Activated CD8-positive, alpha-beta T cell treated with anti-CD3 and anti-CD28 coated beads for 36 hours (primary cell): ENCODE measurements at regions not wholly inside any gene's neighbourhood (a gene's known extent, or its start where the extent isn't known, plus 50 kb on each side); places are given as distances from the start of the nearest gene placed in this dataset.

ENCODE experiments used
- ATAC-seq: fragments of 200-7000 bp; cut with Tn5 transposase; one replicate; pipeline ENCODE4 v1.10.0; 2021; ENCODE audit warnings: mild to moderate bottlenecking, moderate library complexity
- CTCF ChIA-PET: fragments of 350-600 bp; sonication (Branson Sonifier 250); formaldehyde crosslinking; loops from one replicate; lab custom pipeline; 2021; ENCODE audit warnings: antibody characterized with exemption; lab: Charles Lee
- POLR2A ChIA-PET: fragments of 350-600 bp; sonication (Branson Sonifier 250); formaldehyde crosslinking; loops from one replicate; lab custom pipeline; 2021; ENCODE audit warnings: antibody characterized with exemption; lab: Charles Lee
- DNase-seq: peaks from one replicate; pipeline ENCODE4 v3.0.0-alpha.2; 2020
- H3K27ac Mint-ChIP-seq: one replicate; pipeline ENCODE4 v1.8.0; 2021; ENCODE audit warnings: mild to moderate bottlenecking, mixed read lengths
- H3K27me3 Mint-ChIP-seq: one replicate; pipeline ENCODE4 v1.8.0; 2021; ENCODE audit warnings: mixed read lengths
- H3K36me3 Mint-ChIP-seq: one replicate; pipeline ENCODE4 v1.8.0; 2021; ENCODE audit warnings: low read depth, mixed read lengths
- H3K4me1 Mint-ChIP-seq: one replicate; pipeline ENCODE4 v1.8.0; 2021; ENCODE audit warnings: low read depth, mixed read lengths
- H3K4me3 Mint-ChIP-seq: one replicate; pipeline ENCODE4 v1.8.0; 2021; ENCODE audit warnings: mild to moderate bottlenecking, moderate library complexity, mixed read lengths
- H3K9me3 Mint-ChIP-seq: one replicate; pipeline ENCODE4 v1.8.0; 2021; ENCODE audit warnings: mixed read lengths
- CTCF ChIP-seq: fragments of 200-600 bp; IDR thresholded peaks from one replicate; pipeline ENCODE4 v1.8.0; 2022; ENCODE audit warnings: antibody characterized with exemption, mild to moderate bottlenecking
- intact Hi-C: fragments of 100-400 bp; cut with micrococcal nuclease; formaldehyde crosslinking; loops from one replicate; pipeline ENCODE4 v1.10.0; 2022

- ATAC-seq (no peak), DNase-seq (no peak)
- ChIA-PET POLR2A (no interaction called here), CTCF (interaction anchor here (2.4 kb wide), 1 partner anchor 20 kb away, joined by 13 read pairs; no protein-coding TSS in a partner anchor)
- no peaks in the 10 kb centered on the region for H3K4me1 Mint-ChIP-seq
- H3K9me3 Mint-ChIP-seq, result no peaks in the 10 kb centered on the region
- H3K36me3 Mint-ChIP-seq, result no peaks in the 10 kb centered on the region
- H3K27ac Mint-ChIP-seq, result no peak overlapping the region
- H3K4me3 Mint-ChIP-seq, result no peak overlapping the region
- TF ChIP-seq CTCF, result no peak
- intact Hi-C loops, result no loop called here
- H3K27me3 Mint-ChIP-seq, result peaks cover 9% of the 10 kb centered on the region
These were observed 117.1 kb upstream of the TANK start for GRCh38 chr2:161042990-161043625.

- no peaks in the 10 kb centered on the region for H3K9me3 Mint-ChIP-seq
- no peaks in the 10 kb centered on the region for H3K36me3 Mint-ChIP-seq
- H3K27me3 Mint-ChIP-seq, result peaks cover 9% of the 10 kb centered on the region
- H3K4me3 Mint-ChIP-seq, result no peak overlapping the region
- no peaks in the 10 kb centered on the region for H3K4me1 Mint-ChIP-seq
- no peak for TF ChIP-seq CTCF
- DNase-seq (no peak), ATAC-seq (no peak)
- intact Hi-C loops, result no loop called here
- CTCF ChIA-PET, result interaction anchor here (1.0 to 2.4 kb wide), 2 partner anchors 19 to 50 kb away, joined by 3 to 13 read pairs; no protein-coding TSS in a partner anchor
- POLR2A ChIA-PET, result no interaction called here
- no peak overlapping the region for H3K27ac Mint-ChIP-seq
These were observed 115.9 kb upstream of the TANK start for GRCh38 chr2:161044095-161044865.

GRCh38 chr2:161044921-161045320 lies 115.3 kb upstream of the TANK start:
- ChIA-PET CTCF (interaction anchor here (1.0 kb wide), 1 partner anchor 50 kb away, joined by 3 read pairs; no protein-coding TSS in a partner anchor), POLR2A (no interaction called here)
- Mint-ChIP-seq H3K9me3 (no peaks in the 10 kb centered on the region), H3K4me1 (no peaks in the 10 kb centered on the region), H3K4me3 (no peak overlapping the region), H3K36me3 (no peaks in the 10 kb centered on the region), H3K27ac (no peak overlapping the region), H3K27me3 (peaks cover 13% of the 10 kb centered on the region)
- no peak for TF ChIP-seq CTCF
- DNase-seq, result no peak
- no peak for ATAC-seq
- intact Hi-C loops, result no loop called here

- Mint-ChIP-seq H3K36me3 (no peaks in the 10 kb centered on the region), H3K27ac (no peak overlapping the region), H3K4me3 (no peak overlapping the region), H3K27me3 (peaks cover 19% of the 10 kb centered on the region), H3K4me1 (no peaks in the 10 kb centered on the region), H3K9me3 (no peaks in the 10 kb centered on the region)
- ChIA-PET POLR2A (no interaction called here), CTCF (interaction anchor here (2.7 kb wide), 1 partner anchor 18 kb away, joined by 14 read pairs; no protein-coding TSS in a partner anchor)
- ATAC-seq, result no peak
- TF ChIP-seq CTCF, result no peak
- intact Hi-C loops, result no loop called here
- DNase-seq, result no peak
These were observed 114.5 kb upstream of the TANK start for GRCh38 chr2:161045726-161046125.

GRCh38 chr2:161046876-161047275 lies 113.4 kb upstream of the TANK start:
- ATAC-seq, result no peak
- intact Hi-C loops, result no loop called here
- Mint-ChIP-seq H3K27me3 (peaks cover 23% of the 10 kb centered on the region), H3K9me3 (no peaks in the 10 kb centered on the region), H3K27ac (no peak overlapping the region), H3K36me3 (no peaks in the 10 kb centered on the region), H3K4me1 (no peaks in the 10 kb centered on the region), H3K4me3 (no peak overlapping the region)
- no peak for DNase-seq
- no peak for TF ChIP-seq CTCF
- CTCF ChIA-PET, result interaction anchor here (2.7 kb wide), 1 partner anchor 17 kb away, joined by 14 read pairs; no protein-coding TSS in a partner anchor
- POLR2A ChIA-PET, result no interaction called here
